ENCODE measurements at regions not wholly inside any gene's neighbourhood (a gene's known extent, or its start where the extent isn't known, plus 50 kb on each side); places are given as distances from the start of the nearest gene placed in this dataset.
"Not testable (repeated sequence)": the region's sequence is repeated elsewhere in the genome, so short reads cannot be mapped to it uniquely, and the experiment has no call there.

- peak; percentile 93 for DNase-seq
Observed at GRCh38 chr7:65251851-65252620, 121.6 kb upstream of the ZNF92 start.

- DNase-seq: no peak
Observed at GRCh38 chr7:65250697-65251395, 122.8 kb upstream of the ZNF92 start.

- DNase-seq: no peak
Observed at GRCh38 chr7:65250216-65250615, 123.4 kb upstream of the ZNF92 start.

- DNase-seq: no peak
Observed at GRCh38 chr7:65247491-65247890, 126.2 kb upstream of the ZNF92 start.

- peak; percentile 37 to 81 for DNase-seq
Observed at GRCh38 chr7:65239707-65240352, 133.8 kb upstream of the ZNF92 start.

GRCh38 chr7:65239324-65239706 lies 134.3 kb upstream of the ZNF92 start:
- DNase-seq: no peak

GRCh38 chr7:65238785-65239184 lies 134.9 kb upstream of the ZNF92 start:
- no peak for DNase-seq

- peak in 1 of 2 experiments; percentile 28 for DNase-seq
Observed at GRCh38 chr7:65235586-65235985, 138.1 kb upstream of the ZNF92 start.

GRCh38 chr7:65233409-65234034 lies 140.1 kb upstream of the ZNF92 start:
- DNase-seq: no peak

GRCh38 chr7:65230231-65230630 lies 143.4 kb upstream of the ZNF92 start:
- no peak for DNase-seq

GRCh38 chr7:65225422-65226006 lies 148.1 kb upstream of the ZNF92 start:
- DNase-seq: no peak

GRCh38 chr7:65222655-65223054 lies 151.0 kb upstream of the ZNF92 start:
- DNase-seq: no peak

GRCh38 chr7:65221683-65222082 lies 152.0 kb upstream of the ZNF92 start:
- no peak for DNase-seq

- no peak for DNase-seq
Observed at GRCh38 chr7:65219623-65220022, 154.0 kb upstream of the ZNF92 start.

GRCh38 chr7:65216469-65216868 lies 157.2 kb upstream of the ZNF92 start:
- peak; percentile 70 to 89 for DNase-seq

- not testable (repeated sequence) for DNase-seq
Observed at GRCh38 chr7:65213260-65213659, 160.4 kb upstream of the ZNF92 start.

GRCh38 chr7:65199221-65199620 lies 174.4 kb upstream of the ZNF92 start:
- not testable (repeated sequence) for DNase-seq

- DNase-seq: not testable (repeated sequence)
Observed at GRCh38 chr7:65193334-65194058, 180.2 kb upstream of the ZNF92 start.

GRCh38 chr7:65177041-65177440 lies 170.6 kb upstream of the ERV3-1 start:
- not testable (repeated sequence) for DNase-seq

GRCh38 chr7:65150105-65150504 lies 143.6 kb upstream of the ERV3-1 start:
- not testable (repeated sequence) for DNase-seq

- DNase-seq: not testable (repeated sequence)
Observed at GRCh38 chr7:65146118-65146914, 139.8 kb upstream of the ERV3-1 start.

Data from NCI-H526 (cell line).